Stimulated activated naive CD4-positive, alpha-beta T cell treated with Interleukin-2 at 50 U/mL for 16 hours (primary cell): ENCODE measurements at regions not wholly inside any gene's neighbourhood (a gene's known extent, or its start where the extent isn't known, plus 50 kb on each side); places are given as distances from the start of the nearest gene placed in this dataset.

Experiments
- DNase-seq: peaks from one replicate; lab custom pipeline; 2025; lab: John Stamatoyannopoulos, UW

GRCh38 chr18:78740876-78741275 is 238.7 kb upstream of the SALL3 start:
- no peak for DNase-seq

GRCh38 chr18:78741381-78742217 is 238.0 kb upstream of the SALL3 start:
- no peak for DNase-seq

- no peak for DNase-seq
Observed at GRCh38 chr18:78742218-78742745, 237.3 kb upstream of the SALL3 start.

- DNase-seq = no peak
Observed at GRCh38 chr18:78743078-78743477, 236.5 kb upstream of the SALL3 start.

- DNase-seq = no peak
Observed at GRCh38 chr18:78751664-78752063, 228.0 kb upstream of the SALL3 start.

- DNase-seq = no peak
Observed at GRCh38 chr18:78753240-78753639, 226.4 kb upstream of the SALL3 start.

GRCh38 chr18:78754311-78755043 is 225.1 kb upstream of the SALL3 start:
- DNase-seq = no peak

GRCh38 chr18:78757014-78757413 is 222.6 kb upstream of the SALL3 start:
- DNase-seq = no peak

GRCh38 chr18:78758496-78758895 is 221.1 kb upstream of the SALL3 start:
- DNase-seq = no peak

GRCh38 chr18:78762753-78763152 is 216.9 kb upstream of the SALL3 start:
- no peak for DNase-seq

- DNase-seq = no peak
Observed at GRCh38 chr18:78764544-78764943, 215.1 kb upstream of the SALL3 start.

- DNase-seq = no peak
Observed at GRCh38 chr18:78765142-78765541, 214.5 kb upstream of the SALL3 start.

- no peak for DNase-seq
Observed at GRCh38 chr18:78765637-78766281, 213.9 kb upstream of the SALL3 start.

GRCh38 chr18:78766651-78767533 is 212.7 kb upstream of the SALL3 start:
- no peak for DNase-seq

GRCh38 chr18:78767648-78768071 is 212.0 kb upstream of the SALL3 start:
- no peak for DNase-seq

GRCh38 chr18:78768221-78768620 is 211.4 kb upstream of the SALL3 start:
- no peak for DNase-seq

GRCh38 chr18:78768656-78769501 is 210.7 kb upstream of the SALL3 start:
- DNase-seq = no peak

GRCh38 chr18:78769502-78770105 is 210.0 kb upstream of the SALL3 start:
- no peak for DNase-seq

GRCh38 chr18:78770139-78770822 is 209.3 kb upstream of the SALL3 start:
- DNase-seq = no peak

- DNase-seq = no peak
Observed at GRCh38 chr18:78770823-78771139, 208.8 kb upstream of the SALL3 start.
